HT-29 (cell line): ENCODE measurements at regions not wholly inside any gene's neighbourhood (a gene's known extent, or its start where the extent isn't known, plus 50 kb on each side); places are given as distances from the start of the nearest gene placed in this dataset.
"Not testable (repeated sequence)": the region's sequence is repeated elsewhere in the genome, so short reads cannot be mapped to it uniquely, and the experiment has no call there.

ENCODE experiments used
- DNase-seq: peaks from one replicate; pipeline ENCODE4 v3.0.0-alpha.2; 2015; ENCODE audit warnings: low spot score

DNA sequence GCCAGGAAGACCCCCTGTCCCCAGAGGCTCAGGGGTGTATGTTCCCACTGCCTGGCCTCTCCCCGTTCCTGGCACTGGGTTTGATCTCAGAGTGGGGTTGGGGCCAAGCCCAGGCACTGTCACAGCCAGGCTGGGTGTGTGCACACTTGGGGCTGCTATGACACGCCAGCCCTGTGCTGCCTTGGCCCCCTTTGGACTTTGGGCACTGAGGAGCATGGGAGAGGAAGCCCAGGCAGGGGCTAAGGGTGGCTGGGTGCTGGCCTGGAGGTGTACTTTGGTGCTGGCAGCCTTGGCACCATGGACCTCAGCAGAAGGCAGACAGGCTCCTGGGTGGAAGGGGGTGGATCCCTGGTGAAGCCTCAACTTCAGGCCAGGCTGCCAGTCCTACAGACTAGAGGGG lies 223.6 kb upstream of the ISL1 start:
- no peak for DNase-seq

GRCh38 chr5:51162245-51162644 lies 221.0 kb upstream of the ISL1 start:
- DNase-seq, result no peak

DNA sequence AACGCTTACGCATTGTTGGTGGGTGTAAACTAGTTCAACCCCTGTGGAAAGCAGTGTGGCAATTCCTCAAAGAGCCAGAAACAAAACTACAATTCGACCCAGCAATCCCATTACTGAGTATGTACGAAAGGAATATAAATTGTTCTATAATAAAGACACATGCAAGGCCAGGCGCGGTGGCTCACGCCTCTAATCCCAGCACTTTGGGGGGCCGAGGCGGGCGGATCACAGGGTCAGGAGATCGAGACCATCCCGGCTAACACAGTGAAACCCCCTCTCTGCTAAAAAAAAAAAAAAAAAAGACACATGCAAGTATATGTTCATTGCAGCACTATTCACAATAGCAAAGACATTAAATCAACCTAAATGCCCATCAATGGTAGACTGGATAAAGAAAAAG lies 217.6 kb upstream of the ISL1 start:
- not testable (repeated sequence) for DNase-seq

DNA sequence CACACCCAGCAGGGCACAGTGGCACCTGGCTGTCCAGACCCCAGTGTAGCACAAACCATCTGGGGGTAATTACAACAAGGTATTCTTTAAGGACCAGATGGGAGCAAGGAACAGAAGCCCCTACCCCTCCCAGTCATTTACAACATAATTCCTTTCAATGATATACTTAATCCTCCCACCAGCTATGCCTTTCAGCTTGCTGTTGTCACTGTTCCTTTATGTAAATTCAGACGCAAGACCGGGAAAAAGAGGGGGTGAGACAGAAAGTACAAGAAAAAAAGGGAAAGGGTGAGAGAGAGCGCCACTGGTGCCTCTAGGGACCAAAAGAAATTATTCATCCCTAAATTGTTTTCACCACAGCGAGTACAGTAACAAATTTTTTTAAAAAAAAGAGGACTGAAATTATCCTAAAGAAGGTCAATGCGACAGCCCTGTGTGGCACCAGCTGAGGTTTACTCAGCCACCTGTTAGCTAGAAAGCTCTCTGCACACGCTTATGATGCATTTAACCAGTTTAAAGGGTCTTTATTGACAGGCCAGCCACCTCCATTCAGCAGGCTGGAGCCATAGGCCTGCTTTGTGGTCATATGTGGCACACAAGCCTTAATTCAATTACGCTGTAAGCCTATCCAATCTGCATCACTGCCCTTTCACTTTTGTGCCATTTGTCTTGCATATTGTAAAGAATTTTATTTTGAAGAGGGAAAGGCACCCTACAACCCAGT lies 210.2 kb upstream of the ISL1 start:
- DNase-seq, result no peak

- DNase-seq, result no peak
Measured at GRCh38 chr5:51181208-51181894, 201.9 kb upstream of the ISL1 start.

GRCh38 chr5:51185850-51186329 lies 197.4 kb upstream of the ISL1 start:
- no peak for DNase-seq

- no peak for DNase-seq
Measured at GRCh38 chr5:51188001-51188591, 195.2 kb upstream of the ISL1 start.

DNA sequence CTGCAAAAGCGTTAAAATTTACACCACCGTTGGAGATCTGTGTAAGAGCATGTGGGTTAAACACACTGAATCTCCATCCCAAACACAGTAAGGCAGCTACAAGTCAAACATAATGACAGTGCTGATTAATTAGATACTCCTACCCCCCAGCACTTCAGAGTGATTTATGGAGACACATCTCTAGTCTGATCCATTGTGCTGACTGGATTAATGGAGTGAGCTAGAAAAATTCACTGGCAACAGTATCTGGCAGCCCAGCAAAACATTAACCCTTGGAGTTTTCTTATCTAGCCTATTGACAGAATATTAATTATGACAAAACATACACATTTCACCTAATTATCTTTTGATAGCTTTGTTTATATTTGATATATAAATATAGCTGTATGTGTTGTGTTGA lies 188.6 kb upstream of the ISL1 start:
- DNase-seq, result no peak

DNA sequence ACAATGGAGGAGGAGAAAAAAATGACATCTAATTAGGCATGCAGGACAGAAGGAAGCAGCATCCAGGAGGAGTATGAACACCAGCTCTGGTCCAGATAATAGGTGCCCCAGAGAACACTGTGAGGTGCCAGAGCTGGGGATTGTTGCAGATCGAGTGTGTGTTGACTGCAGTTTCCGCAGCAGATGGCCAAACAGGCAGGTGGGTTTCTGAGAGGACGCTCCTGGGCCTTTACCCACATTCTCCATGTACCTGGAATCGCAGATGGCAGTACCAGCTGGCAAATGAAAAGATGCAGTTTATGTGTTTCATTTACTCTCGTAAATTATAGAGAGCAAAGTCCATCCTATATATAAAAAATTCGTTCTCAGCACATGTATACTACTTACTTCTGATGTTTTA lies 182.2 kb upstream of the ISL1 start:
- DNase-seq, result no peak

DNA sequence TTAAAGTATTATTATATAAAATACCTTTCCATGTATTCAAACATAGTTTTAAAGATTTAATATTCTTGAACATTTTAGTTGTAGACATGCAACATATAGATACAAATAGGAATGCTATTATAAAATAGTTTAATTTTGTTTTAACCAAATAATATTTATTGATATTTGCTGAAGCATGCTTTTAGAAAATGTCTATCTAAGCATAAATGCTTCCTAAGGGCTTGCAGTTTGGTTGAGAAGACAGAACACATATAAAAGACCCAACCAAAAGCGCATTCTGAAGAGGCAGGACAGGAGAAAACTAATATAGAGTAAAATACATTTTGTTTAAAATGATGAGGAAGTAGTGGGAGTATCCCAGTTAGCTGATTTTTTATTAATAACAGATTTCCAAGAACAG lies 181.5 kb upstream of the ISL1 start:
- DNase-seq, result no peak

DNA sequence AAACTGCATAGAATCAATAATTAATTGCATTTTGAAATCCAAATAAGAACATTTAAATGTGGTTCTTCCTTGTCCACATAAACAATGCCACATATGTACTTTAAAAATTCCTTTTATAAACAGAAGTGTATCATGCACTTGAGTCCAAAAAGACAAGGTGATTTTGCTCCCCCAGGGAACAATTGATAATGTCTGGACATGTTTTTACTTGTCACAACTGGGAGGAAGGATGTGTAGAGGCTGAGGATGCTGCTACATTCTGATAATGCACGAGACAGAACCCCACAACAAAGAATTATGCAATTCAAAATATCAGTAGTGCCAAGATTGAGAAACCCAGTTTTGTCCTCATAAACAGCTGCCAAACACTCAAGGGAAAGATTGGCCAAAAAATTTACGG lies 181.1 kb upstream of the ISL1 start:
- no peak for DNase-seq

DNA sequence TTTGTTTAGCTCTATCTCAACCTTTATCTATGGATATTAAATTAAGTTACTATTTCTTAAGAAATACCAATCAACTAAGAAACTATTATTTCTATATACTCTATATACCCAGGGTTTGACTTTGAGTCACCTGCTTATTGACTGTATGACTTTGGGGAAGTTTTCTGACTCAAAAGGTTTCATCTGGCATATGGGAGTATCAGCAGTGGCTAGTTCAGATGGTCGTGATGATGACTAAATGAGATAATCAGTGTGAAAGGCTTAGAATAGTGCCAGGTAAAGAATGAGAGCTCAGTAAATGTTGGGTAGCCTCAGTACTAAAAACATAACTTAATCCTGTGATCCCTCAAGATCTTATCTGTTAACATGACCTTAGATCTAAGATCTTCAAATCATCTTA lies 179.7 kb upstream of the ISL1 start:
- no peak for DNase-seq

- DNase-seq, result peak; percentile 49
Measured at GRCh38 chr5:51208296-51208695, 175.0 kb upstream of the ISL1 start.

DNA sequence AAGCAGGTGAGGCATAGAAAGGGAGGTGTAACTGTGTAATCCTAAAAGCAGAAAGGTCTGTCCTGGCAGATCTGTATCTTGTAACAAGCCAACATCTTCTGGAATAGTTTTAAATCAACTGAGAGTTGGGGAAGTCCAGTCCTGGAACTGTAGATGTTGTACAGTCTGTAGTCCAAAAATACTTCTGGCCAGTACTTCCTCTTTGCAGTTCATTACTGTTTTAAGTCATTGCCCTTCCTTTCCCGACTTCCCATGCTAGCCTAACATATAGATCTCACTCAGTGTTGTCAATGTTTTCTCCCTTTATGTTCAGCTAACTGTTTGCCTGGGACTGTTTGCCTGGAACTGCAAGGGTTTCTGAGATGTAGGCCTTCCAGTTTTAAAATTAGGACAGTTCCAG lies 168.5 kb upstream of the ISL1 start:
- no peak for DNase-seq

DNA sequence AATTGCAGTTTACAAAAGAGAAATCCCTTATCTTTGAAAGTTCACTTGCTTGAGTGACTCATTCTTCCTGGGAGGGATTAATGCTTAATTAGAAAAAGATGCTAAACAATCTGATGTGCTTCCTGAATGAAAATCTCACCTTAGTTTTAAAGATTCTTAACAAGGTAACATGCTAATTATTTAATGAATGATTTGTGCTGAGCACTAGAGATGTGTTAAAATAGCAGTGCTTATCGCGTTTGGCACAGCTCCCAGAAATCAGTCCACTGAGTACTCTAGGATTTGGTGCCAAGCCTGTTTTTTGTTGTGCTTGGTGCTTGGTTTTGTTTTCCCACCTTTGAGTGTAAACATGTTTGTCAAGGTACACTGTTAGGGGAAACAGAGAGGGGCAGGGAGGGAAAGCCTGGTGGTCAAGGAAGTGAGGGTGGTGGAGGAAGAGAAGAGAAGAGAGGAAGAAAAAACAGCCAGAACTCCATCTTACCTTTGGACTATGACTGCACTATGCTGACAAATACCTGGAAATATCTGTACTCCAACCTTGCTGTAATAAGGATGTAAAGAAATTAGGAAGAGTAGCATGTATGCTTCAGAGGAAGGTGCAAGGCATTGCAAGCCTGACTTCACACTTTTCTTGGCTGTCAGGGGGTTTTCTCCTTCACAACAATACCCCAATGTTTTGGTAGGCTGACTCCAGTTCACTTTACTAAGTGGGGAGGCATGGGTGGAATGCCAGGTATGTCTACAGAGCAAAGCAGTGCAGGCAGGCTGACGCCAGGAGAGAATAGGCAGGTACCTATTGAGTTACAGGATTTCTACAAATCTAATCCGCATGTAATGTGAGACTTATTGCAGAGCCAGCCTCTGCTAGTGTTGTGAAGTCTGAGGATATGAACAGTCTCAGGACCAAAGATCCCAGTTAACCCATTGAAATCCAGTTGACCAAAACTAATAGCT lies 157.2 kb upstream of the ISL1 start:
- peak; percentile 80 for DNase-seq

DNA sequence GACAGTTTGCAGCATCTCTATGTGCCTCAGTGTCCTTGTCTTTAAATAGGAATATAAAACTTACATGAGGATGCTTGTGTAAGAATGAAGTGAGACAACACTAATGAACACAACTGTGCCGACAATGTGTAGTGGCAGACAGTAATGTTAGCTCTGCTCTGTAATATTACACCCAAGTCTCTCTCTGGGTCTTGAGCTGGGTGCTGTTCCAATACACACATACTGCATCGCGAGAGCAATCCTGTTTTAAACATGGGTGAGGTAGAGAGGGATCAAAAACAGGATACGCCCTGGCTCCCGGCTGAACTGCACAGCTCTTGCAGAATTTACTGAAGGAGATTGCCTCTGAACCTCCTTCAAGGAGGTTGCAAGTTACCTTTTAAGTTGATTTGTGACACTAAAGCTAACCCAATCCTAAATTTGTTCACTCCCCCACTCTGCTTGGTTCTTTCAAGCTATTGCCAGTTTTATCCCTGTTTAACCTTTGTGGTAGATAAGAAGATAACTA lies 155.2 kb upstream of the ISL1 start:
- no peak for DNase-seq

DNA sequence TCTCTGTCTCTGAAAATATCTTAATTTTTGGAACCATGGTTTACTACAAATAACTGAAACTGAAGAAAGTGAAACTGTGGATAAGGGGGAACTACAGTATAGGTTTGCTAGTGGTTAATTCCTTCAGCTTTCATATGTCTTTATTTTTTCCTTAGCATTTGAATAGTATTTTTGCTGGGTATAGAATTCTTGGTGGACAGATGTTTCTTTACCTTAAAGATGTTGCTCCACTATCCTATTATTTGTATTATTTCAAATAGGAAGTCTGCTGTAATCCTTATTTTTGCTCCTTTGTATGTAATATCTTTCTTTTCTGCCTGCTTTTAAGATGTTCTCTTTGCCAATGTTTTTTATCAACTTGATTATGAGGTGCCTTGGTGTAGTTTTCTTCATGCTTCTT lies 152.9 kb upstream of the ISL1 start:
- DNase-seq, result no peak

GRCh38 chr5:51242456-51242855 lies 140.8 kb upstream of the ISL1 start:
- DNase-seq, result peak; percentile 3

GRCh38 chr5:51250957-51251356 lies 132.3 kb upstream of the ISL1 start:
- DNase-seq, result not testable (repeated sequence)

- DNase-seq, result no peak
Measured at GRCh38 chr5:51271261-51271660, 112.0 kb upstream of the ISL1 start.

- DNase-seq, result no peak
Measured at GRCh38 chr5:51273021-51273420, 110.2 kb upstream of the ISL1 start.

- DNase-seq, result no peak
Measured at GRCh38 chr5:51273871-51274270, 109.4 kb upstream of the ISL1 start.
